ENCODE measurements at regions not wholly inside any gene's neighbourhood (a gene's known extent, or its start where the extent isn't known, plus 50 kb on each side); places are given as distances from the start of the nearest gene placed in this dataset.

DNA sequence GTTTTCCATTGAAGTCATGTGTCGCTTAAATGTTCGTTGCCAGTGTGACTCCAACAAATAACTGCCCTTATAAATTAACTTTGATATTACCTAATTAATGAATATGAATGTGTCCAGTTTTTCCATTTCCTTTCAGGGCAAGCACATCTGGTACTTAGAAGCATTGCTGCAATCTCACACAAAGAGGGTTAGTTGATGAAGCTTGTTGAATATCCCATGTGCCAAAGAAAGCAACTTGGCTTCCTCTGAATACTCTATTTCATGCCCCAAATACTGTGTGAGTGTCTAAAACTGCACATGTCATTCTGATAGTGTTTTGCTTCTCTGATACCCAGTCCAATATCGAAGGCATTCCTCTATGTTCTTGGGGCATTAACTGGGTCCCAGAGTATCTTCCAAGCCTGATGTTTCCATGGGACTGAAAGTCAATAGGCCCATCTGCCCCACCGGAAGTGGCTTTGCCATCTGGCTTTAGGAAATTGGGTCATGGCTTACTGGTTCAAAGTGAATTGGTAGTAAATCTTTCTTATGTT is 75.8 kb upstream of the CNTN1 start:
- H4K20me1 ChIP-seq (replicated peaks; ENCODE audit: insufficient read depth), result no peaks in the 10 kb centered on the region
- Mint-ChIP-seq H3K27me3 (ENCODE audit: insufficient read depth, low read depth, poor library complexity) (peaks cover 2% of the 10 kb centered on the region), H3K4me3 (no peak overlapping the region), H3K9me3 (no peaks in the 10 kb centered on the region; the same call in 2 of the 3 replicates), H3K4me1 (no peaks in the 10 kb centered on the region), H3K27ac (no peak overlapping the region), H3K36me3 (ENCODE audit: low read depth) (no peaks in the 10 kb centered on the region)
- H3F3A ChIP-seq (replicated peaks; ENCODE audit: low read depth), result no peaks in the 10 kb centered on the region
- H3K27me3 ChIP-seq (ENCODE audit: insufficient read depth), result no peaks in the 10 kb centered on the region
- DNase-seq (ENCODE audit: low spot score) (no peak), ATAC-seq (no peak)
- H3K4me2 ChIP-seq, result no peak overlapping the region
- H3K27ac ChIP-seq (ENCODE audit: low read depth), result no peak overlapping the region
- no peaks in the 10 kb centered on the region for H3K36me3 ChIP-seq (ENCODE audit: insufficient read depth)
- H3K4me3 ChIP-seq, result no peak overlapping the region
- TF ChIP-seq POLR2AphosphoS5 (IDR thresholded peaks at IDR 0.05; ENCODE audit: low read depth) (no peak), NANOG (IDR thresholded peaks at IDR 0.05; ENCODE audit: borderline replicate concordance) (no peak), EZH2 (IDR thresholded peaks at IDR 0.05; ENCODE audit: low read depth, unreplicated experiment) (no peak), JUNB (IDR thresholded peaks at IDR 0.05; ENCODE audit: unreplicated experiment) (no peak), STAT1 (IDR thresholded peaks at IDR 0.05; ENCODE audit: unreplicated experiment) (no peak), CREB1 (CRISPR knock-in tag; IDR thresholded peaks at IDR 0.05; ENCODE audit: low read depth) (no peak), ZNF114 (CRISPR knock-in tag; IDR thresholded peaks at IDR 0.05) (no peak), ZNF331 (CRISPR knock-in tag; IDR thresholded peaks at IDR 0.05; ENCODE audit: low read depth) (no peak)
- TF ChIP-seq, protein P1, sequence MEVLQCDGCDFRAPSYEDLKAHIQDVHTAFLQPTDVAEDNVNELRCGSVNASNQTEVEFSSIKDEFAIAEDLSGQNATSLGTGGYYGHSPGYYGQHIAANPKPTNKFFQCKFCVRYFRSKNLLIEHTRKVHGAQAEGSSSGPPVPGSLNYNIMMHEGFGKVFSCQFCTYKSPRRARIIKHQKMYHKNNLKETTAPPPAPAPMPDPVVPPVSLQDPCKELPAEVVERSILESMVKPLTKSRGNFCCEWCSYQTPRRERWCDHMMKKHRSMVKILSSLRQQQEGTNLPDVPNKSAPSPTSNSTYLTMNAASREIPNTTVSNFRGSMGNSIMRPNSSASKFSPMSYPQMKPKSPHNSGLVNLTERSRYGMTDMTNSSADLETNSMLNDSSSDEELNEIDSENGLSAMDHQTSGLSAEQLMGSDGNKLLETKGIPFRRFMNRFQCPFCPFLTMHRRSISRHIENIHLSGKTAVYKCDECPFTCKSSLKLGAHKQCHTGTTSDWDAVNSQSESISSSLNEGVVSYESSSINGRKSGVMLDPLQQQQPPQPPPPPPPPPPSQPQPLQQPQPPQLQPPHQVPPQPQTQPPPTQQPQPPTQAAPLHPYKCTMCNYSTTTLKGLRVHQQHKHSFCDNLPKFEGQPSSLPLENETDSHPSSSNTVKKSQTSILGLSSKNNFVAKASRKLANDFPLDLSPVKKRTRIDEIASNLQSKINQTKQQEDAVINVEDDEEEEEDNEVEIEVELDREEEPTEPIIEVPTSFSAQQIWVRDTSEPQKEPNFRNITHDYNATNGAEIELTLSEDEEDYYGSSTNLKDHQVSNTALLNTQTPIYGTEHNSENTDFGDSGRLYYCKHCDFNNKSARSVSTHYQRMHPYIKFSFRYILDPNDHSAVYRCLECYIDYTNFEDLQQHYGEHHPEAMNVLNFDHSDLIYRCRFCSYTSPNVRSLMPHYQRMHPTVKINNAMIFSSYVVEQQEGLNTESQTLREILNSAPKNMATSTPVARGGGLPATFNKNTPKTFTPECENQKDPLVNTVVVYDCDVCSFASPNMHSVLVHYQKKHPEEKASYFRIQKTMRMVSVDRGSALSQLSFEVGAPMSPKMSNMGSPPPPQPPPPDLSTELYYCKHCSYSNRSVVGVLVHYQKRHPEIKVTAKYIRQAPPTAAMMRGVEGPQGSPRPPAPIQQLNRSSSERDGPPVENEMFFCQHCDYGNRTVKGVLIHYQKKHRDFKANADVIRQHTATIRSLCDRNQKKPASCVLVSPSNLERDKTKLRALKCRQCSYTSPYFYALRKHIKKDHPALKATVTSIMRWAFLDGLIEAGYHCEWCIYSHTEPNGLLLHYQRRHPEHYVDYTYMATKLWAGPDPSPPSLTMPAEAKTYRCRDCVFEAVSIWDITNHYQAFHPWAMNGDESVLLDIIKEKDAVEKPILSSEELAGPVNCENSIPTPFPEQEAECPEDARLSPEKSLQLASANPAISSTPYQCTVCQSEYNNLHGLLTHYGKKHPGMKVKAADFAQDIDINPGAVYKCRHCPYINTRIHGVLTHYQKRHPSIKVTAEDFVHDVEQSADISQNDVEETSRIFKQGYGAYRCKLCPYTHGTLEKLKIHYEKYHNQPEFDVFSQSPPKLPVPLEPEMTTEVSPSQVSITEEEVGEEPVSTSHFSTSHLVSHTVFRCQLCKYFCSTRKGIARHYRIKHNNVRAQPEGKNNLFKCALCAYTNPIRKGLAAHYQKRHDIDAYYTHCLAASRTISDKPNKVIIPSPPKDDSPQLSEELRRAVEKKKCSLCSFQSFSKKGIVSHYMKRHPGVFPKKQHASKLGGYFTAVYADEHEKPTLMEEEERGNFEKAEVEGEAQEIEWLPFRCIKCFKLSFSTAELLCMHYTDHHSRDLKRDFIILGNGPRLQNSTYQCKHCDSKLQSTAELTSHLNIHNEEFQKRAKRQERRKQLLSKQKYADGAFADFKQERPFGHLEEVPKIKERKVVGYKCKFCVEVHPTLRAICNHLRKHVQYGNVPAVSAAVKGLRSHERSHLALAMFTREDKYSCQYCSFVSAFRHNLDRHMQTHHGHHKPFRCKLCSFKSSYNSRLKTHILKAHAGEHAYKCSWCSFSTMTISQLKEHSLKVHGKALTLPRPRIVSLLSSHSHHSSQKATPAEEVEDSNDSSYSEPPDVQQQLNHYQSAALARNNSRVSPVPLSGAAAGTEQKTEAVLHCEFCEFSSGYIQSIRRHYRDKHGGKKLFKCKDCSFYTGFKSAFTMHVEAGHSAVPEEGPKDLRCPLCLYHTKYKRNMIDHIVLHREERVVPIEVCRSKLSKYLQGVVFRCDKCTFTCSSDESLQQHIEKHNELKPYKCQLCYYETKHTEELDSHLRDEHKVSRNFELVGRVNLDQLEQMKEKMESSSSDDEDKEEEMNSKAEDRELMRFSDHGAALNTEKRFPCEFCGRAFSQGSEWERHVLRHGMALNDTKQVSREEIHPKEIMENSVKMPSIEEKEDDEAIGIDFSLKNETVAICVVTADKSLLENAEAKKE (CRISPR knock-in tag; IDR thresholded peaks at IDR 0.05), result no peak
- TF ChIP-seq, protein P2, sequence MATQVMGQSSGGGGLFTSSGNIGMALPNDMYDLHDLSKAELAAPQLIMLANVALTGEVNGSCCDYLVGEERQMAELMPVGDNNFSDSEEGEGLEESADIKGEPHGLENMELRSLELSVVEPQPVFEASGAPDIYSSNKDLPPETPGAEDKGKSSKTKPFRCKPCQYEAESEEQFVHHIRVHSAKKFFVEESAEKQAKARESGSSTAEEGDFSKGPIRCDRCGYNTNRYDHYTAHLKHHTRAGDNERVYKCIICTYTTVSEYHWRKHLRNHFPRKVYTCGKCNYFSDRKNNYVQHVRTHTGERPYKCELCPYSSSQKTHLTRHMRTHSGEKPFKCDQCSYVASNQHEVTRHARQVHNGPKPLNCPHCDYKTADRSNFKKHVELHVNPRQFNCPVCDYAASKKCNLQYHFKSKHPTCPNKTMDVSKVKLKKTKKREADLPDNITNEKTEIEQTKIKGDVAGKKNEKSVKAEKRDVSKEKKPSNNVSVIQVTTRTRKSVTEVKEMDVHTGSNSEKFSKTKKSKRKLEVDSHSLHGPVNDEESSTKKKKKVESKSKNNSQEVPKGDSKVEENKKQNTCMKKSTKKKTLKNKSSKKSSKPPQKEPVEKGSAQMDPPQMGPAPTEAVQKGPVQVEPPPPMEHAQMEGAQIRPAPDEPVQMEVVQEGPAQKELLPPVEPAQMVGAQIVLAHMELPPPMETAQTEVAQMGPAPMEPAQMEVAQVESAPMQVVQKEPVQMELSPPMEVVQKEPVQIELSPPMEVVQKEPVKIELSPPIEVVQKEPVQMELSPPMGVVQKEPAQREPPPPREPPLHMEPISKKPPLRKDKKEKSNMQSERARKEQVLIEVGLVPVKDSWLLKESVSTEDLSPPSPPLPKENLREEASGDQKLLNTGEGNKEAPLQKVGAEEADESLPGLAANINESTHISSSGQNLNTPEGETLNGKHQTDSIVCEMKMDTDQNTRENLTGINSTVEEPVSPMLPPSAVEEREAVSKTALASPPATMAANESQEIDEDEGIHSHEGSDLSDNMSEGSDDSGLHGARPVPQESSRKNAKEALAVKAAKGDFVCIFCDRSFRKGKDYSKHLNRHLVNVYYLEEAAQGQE (IDR thresholded peaks at IDR 0.05; ENCODE audit: unreplicated experiment), result no peak
- TF ChIP-seq, protein P3, sequence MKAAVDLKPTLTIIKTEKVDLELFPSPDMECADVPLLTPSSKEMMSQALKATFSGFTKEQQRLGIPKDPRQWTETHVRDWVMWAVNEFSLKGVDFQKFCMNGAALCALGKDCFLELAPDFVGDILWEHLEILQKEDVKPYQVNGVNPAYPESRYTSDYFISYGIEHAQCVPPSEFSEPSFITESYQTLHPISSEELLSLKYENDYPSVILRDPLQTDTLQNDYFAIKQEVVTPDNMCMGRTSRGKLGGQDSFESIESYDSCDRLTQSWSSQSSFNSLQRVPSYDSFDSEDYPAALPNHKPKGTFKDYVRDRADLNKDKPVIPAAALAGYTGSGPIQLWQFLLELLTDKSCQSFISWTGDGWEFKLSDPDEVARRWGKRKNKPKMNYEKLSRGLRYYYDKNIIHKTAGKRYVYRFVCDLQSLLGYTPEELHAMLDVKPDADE (IDR thresholded peaks at IDR 0.05), result no peak
- TF ChIP-seq, protein P4, sequence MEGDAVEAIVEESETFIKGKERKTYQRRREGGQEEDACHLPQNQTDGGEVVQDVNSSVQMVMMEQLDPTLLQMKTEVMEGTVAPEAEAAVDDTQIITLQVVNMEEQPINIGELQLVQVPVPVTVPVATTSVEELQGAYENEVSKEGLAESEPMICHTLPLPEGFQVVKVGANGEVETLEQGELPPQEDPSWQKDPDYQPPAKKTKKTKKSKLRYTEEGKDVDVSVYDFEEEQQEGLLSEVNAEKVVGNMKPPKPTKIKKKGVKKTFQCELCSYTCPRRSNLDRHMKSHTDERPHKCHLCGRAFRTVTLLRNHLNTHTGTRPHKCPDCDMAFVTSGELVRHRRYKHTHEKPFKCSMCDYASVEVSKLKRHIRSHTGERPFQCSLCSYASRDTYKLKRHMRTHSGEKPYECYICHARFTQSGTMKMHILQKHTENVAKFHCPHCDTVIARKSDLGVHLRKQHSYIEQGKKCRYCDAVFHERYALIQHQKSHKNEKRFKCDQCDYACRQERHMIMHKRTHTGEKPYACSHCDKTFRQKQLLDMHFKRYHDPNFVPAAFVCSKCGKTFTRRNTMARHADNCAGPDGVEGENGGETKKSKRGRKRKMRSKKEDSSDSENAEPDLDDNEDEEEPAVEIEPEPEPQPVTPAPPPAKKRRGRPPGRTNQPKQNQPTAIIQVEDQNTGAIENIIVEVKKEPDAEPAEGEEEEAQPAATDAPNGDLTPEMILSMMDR (conservative IDR thresholded peaks at IDR 0.05; ENCODE audit: low read depth in 2 of 2), result no peak
- H3K4me1 ChIP-seq (ENCODE audit: insufficient read depth), result no peaks in the 10 kb centered on the region
- H3K9me2 ChIP-seq (ENCODE audit: insufficient read depth), result peaks cover 15% of the 10 kb centered on the region; the same call in 1 of the 2 replicates
- no peaks in the 10 kb centered on the region for H3K79me2 ChIP-seq (replicated peaks; ENCODE audit: insufficient read depth)
- no peak overlapping the region for H2AFZ ChIP-seq

All from GM23338 (cell line).